Esophagus muscularis mucosa (tissue), 4 donors: ENCODE measurements at regions not wholly inside any gene's neighbourhood (a gene's known extent, or its start where the extent isn't known, plus 50 kb on each side); places are given as distances from the start of the nearest gene placed in this dataset.

ENCODE experiments used
- CTCF ChIP-seq, 3 experiments: fragments of 200-600 bp in 2 of 3; fragments of 450-650 bp in 1 of 3; sonication (generic) in 2 of 3; IDR thresholded peaks; one replicate each; pipeline ENCODE4 v1.5.1; 2017 to 2019; ENCODE audit warnings: antibody characterized with exemption in 3 of 3, mild to moderate bottlenecking in 2 of 3, moderate library complexity in 1 of 3
- EP300 ChIP-seq: sonication (generic); formaldehyde crosslinking; IDR thresholded peaks from one replicate; pipeline ENCODE4 v1.6.1; 2017; ENCODE audit warnings: antibody characterized with exemption
- POLR2A ChIP-seq: fragments of 450-650 bp; IDR thresholded peaks from one replicate; pipeline ENCODE4 v1.6.1; 2017; ENCODE audit warnings: antibody characterized with exemption, moderate library complexity, mild to moderate bottlenecking, low read depth
- POLR2AphosphoS5 ChIP-seq, 2 donors: sonication (generic); formaldehyde crosslinking; IDR thresholded peaks; one replicate each; pipeline ENCODE4 v1.6.1; 2017; ENCODE audit warnings: antibody characterized with exemption in 2 of 2

- no peak for TF ChIP-seq CTCF (IDR thresholded peaks at IDR 0.05)
- TF ChIP-seq EP300: no peak
- TF ChIP-seq POLR2A: no peak
- no peak for TF ChIP-seq POLR2AphosphoS5 (IDR thresholded peaks at IDR 0.05)
These were observed 205.0 kb upstream of the ADRA1D start for GRCh38 chr20:4454111-4454510.
